Motor neuron (in vitro differentiated cells): ENCODE measurements at regions not wholly inside any gene's neighbourhood (a gene's known extent, or its start where the extent isn't known, plus 50 kb on each side); places are given as distances from the start of the nearest gene placed in this dataset.
A peak's percentile ranks its signal among the peaks of the same experiment; 100 is the strongest.
"Not testable (repeated sequence)": the region's sequence is repeated elsewhere in the genome, so short reads cannot be mapped to it uniquely, and the experiment has no call there.

ENCODE experiments used
- ATAC-seq, 8 experiments: fragments of 200-7000 bp; cut with Tn5 transposase; replicated peaks in 6 of 8; 2 replicates each; pipeline ENCODE4 v1.8.0; 2021; ENCODE audit warnings: mild to moderate bottlenecking in 8 of 8, moderate library complexity in 8 of 8
- H3K27ac ChIP-seq, 2 donors: fragments of 250-450 bp; sonication (Bioruptor Pico); 2 replicates each; pipeline ENCODE4 v1.9.0; 2021; ENCODE audit warnings: antibody characterized with exemption in 2 of 2, mild to moderate bottlenecking in 2 of 2, moderate library complexity in 1 of 2
- H3K4me1 ChIP-seq, 2 donors: fragments of 250-450 bp; sonication (Bioruptor Pico); replicated peaks in 1 of 2; 2 replicates each; pipeline ENCODE4 v1.6.1; 2021; ENCODE audit warnings: antibody characterized with exemption in 2 of 2, mild to moderate bottlenecking in 2 of 2, moderate library complexity in 1 of 2
- H3K4me3 ChIP-seq, 5 donors: fragments of 250-450 bp; sonication (Bioruptor Pico); 2 replicates each; pipeline ENCODE4 v1.9.0; 2021; ENCODE audit warnings: antibody characterized with exemption in 5 of 5, mild to moderate bottlenecking in 5 of 5, moderate library complexity in 4 of 5
- WGBS, 10 experiments: fragments of 450-650 bp; shearing (Covaris generic); methylation state at CpG; one replicate each; pipeline ENCODE4 v1.0.0; 2022; 5-methylcytosine and 5-hydroxymethylcytosine counted together
- in situ Hi-C, 9 experiments: fragments of 400-800 bp; cut with MboI; loops; one replicate each; pipeline ENCODE4 v1.15.0; 2021; ENCODE audit warnings: low sequenced_read_pairs in 9 of 9, low pct_unique_long_range_greater_than_20kb in 2 of 9; ENCODE audit not compliant: unreplicated experiment in 9 of 9

GRCh38 chr1:229128066-229128608, 142.8 kb upstream of the RAB4A start:
- in situ Hi-C loops: no loop called here
- 56 to 92% (median 82%) methylated on average over 1 to 7 of the region's 7 CpGs; no CpG with 5 or more reads in 1 of the 10 experiments for WGBS, 10 experiments
- Histone ChIP-seq H3K4me1 (peaks cover 0 to 6% of the 10 kb centered on the region in 2 donors), H3K27ac (no peak overlapping the region), H3K4me3 (no peak overlapping the region)
- ATAC-seq: no peak

DNA sequence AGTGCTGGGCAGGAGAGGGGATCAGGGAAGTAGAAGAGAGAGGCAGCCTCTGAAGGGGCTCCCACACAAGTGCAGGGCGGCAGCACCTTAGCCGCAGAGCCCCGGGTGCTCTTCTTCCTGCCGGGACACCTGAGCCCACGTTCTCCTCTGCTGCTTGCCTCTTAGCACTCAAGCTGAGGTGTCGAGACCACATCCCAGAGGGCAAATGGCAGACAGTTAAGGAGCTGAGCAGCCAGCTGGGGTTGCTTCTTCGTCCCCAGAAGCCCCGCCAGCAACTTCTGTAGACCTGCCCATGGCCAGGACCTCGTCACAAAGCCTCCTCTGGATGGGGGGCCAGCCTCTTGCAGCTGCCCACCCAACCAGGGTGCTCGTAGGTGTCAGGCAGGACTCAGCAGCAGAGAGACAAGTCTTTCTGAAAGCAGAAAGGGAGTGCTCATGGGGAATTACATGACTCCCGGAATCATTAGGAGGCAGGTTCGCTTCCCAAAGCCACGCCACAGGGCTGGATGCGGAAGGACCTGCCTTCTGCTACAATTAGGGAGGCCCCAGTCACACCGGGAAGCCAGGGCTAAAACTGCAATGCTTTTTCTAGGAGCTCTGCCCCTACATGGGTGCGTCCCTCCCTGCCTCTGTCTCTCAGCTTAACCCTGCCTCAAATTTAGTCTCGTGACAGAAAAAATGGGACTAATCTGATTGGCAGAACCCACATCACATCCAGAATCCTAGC, 141.4 kb upstream of the RAB4A start:
- Histone ChIP-seq H3K4me1 (peaks cover 0 to 6% of the 10 kb centered on the region in 2 donors), H3K4me3 (no peak overlapping the region), H3K27ac (no peak overlapping the region)
- ATAC-seq: no peak
- in situ Hi-C loops: no loop called here
- WGBS, 10 experiments: 0 to 94% (median 80%) methylated on average over 1 to 12 of the region's 17 CpGs; no CpG with 5 or more reads in 2 of the 10 experiments

- ATAC-seq: no peak
- in situ Hi-C loops: no loop called here
- Histone ChIP-seq H3K4me1 (no peaks in the 10 kb centered on the region), H3K27ac (no peak overlapping the region), H3K4me3 (no peak overlapping the region)
- 60 to 100% (median 75%) methylated on average over 1 to 8 of the region's 9 CpGs; no CpG with 5 or more reads in 1 of the 10 experiments for WGBS, 10 experiments
Observed at GRCh38 chr1:229130028-229130668, 140.8 kb upstream of the RAB4A start.

DNA sequence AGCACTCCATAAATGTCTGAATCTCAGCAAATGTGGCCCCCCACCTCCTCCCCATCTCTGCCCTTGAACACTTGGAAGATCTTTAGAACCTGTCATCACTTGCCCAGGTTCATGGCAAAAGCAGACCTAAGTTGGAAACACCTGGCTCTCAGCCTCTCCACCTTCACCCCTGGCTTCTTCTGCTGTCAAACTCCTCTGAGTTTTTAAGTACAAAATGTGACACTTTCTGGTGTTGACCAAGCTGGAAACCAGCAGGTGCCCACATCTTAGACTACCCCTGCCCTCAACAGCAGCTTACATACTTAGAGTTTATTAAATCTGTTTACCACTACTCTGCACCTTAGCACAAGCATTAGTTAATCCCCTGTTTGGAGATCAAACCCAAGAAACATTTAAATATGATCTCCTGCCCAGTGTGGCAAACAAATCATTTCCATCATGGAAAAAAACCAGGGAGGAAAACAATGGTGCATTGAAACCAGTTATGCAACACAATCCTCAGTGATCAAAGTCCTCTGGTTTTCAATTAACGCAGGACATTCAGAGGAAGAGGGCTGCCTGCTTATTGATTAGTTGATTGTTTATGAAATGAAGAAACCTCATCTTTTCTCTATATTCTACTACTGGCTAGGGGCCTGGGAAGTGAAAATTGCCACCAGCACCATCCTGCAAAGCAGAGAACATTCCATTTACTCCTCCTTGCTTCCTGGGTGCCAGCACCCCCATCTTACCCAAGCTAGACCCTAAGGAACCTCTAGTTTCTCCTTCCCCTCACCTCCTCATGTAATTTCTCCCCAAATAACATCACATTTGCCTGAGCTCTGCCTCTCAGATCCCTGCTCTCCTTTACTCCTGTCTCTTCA, 139.4 kb upstream of the RAB4A start:
- H3K27ac ChIP-seq: no peak overlapping the region
- ATAC-seq: no peak
- no peaks in the 10 kb centered on the region for H3K4me1 ChIP-seq
- no peak overlapping the region for H3K4me3 ChIP-seq
- 63 to 100% (median 82%) methylated on average over 1 of the region's 1 CpG; no CpG with 5 or more reads in 2 of the 10 experiments for WGBS, 10 experiments
- in situ Hi-C loops: no loop called here

DNA sequence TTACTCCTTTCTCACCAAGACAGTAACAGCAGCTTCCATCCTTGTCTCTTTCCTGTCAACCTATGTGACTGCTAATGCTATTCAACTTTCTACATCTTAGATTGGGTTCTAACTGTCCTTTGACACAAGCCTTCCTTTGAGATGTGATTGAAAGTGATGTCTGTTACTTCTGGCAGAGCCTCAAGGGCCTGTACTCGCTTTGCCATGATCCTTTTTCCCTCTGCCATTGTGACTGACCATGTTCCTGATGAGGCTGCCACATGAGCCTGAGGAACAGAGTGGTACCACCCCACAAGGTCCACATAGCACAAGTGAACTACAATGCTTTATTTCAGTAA, 138.8 kb upstream of the RAB4A start:
- ATAC-seq: no peak
- 33 to 100% (median 85%) methylated on average over 1 of the region's 1 CpG; no CpG with 5 or more reads in 4 of the 10 experiments for WGBS, 10 experiments
- in situ Hi-C loops: no loop called here
- Histone ChIP-seq H3K4me1 (no peaks in the 10 kb centered on the region), H3K4me3 (no peak overlapping the region), H3K27ac (no peak overlapping the region)

- peak in 3 of 8 experiments; percentile 44 to 93 (median 64) for ATAC-seq
- in situ Hi-C loops: no loop called here
- no peak overlapping the region for H3K4me3 ChIP-seq
- H3K27ac ChIP-seq: no peak overlapping the region
- no peaks in the 10 kb centered on the region for H3K4me1 ChIP-seq
Observed at GRCh38 chr1:229132706-229133105, 138.2 kb upstream of the RAB4A start.

DNA sequence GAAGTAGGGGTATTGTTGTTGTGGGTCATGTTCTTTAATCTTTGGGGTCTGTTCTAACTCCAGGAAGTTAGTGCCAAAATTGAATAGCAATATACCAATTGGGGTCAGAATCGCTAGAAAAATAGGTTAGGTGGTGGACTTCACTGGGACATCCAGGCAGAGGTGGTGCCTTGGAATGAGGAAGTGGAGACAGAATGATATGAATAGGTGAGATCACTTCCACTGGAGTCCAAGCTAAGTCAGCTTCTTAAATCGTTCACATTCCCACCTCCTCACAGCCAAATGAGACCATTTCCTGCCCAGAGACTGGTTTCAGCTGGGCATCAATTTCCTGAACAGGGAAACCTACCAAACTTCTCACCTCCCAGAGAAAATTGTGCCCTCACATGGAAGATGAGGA, 137.8 kb upstream of the RAB4A start:
- WGBS, 10 experiments: 48 to 100% (median 91%) methylated on average over 1 to 2 of the region's 2 CpGs; no CpG with 5 or more reads in 3 of the 10 experiments
- ATAC-seq: no peak
- no peak overlapping the region for H3K27ac ChIP-seq
- in situ Hi-C loops: no loop called here
- H3K4me3 ChIP-seq: no peak overlapping the region
- no peaks in the 10 kb centered on the region for H3K4me1 ChIP-seq

- no peak overlapping the region for H3K4me3 ChIP-seq
- no peak overlapping the region for H3K27ac ChIP-seq
- in situ Hi-C loops: no loop called here
- ATAC-seq: no peak
- 40 to 100% (median 93%) methylated on average over 1 of the region's 1 CpG; no CpG with 5 or more reads in 4 of the 10 experiments for WGBS, 10 experiments
- no peaks in the 10 kb centered on the region for H3K4me1 ChIP-seq
Observed at GRCh38 chr1:229133811-229134210, 137.1 kb upstream of the RAB4A start.

DNA sequence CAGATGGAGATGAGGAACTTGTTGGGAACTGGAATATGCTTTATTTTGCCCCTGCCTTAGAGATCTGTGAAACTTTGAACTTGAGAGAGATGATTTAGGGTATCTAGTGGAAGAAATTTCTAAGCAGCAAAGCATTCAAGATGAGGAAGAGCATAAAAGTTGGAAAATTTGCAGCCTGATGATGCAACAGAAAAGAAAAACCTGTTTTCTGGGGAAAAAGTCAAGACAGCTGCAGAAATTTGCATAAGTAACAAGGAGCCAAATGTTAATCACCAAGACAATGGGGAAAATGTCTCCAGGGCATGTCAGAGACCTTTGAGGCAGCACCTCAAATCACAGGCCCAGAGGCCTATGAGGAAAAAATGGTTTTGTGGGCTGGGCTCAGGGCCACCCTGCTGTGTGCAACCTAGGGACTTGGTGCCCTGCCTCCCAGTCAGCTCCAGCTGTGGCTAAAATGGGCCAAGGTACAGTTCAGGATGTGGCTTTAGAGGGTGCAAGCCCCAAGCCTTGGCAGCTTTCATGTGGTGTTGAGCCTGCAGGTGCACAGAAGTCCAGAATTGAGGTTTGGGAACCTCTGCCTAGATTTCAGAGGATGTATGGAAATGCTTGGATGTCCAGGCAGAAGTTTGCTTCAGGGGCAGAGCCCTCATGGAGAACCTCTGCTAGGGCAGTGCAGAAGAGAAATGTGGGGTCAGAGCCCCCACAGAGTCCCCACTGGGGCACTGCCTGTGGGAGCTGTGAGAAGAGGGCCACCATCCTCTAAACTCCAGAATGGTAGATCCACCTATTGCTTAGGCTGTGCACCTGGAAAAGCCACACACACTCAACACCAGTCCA, 136.3 kb upstream of the RAB4A start:
- in situ Hi-C loops, H3K4me3 ChIP-seq, ATAC-seq, H3K4me1 ChIP-seq, H3K27ac ChIP-seq: not testable (repeated sequence)

- H3K27ac ChIP-seq: no peak overlapping the region
- peaks cover 16% of the 10 kb centered on the region in 2 donors for H3K4me1 ChIP-seq
- no peak for ATAC-seq
- no peak overlapping the region for H3K4me3 ChIP-seq
- in situ Hi-C loops: no loop called here
- 0 to 100% (median 63%) methylated on average over 1 to 2 of the region's 2 CpGs; no CpG with 5 or more reads in 3 of the 10 experiments for WGBS, 10 experiments
Observed at GRCh38 chr1:229135773-229136172, 135.1 kb upstream of the RAB4A start.

GRCh38 chr1:229136822-229137221, 134.1 kb upstream of the RAB4A start:
- Histone ChIP-seq H3K4me1 (peaks cover 23 to 24% of the 10 kb centered on the region in 2 donors), H3K4me3 (no peak overlapping the region), H3K27ac (no peak overlapping the region)
- in situ Hi-C loops: no loop called here
- no peak for ATAC-seq
- 60 to 70% (median 67%) methylated on average over 1 to 3 of the region's 3 CpGs; no CpG with 5 or more reads in 5 of the 10 experiments for WGBS, 10 experiments

DNA sequence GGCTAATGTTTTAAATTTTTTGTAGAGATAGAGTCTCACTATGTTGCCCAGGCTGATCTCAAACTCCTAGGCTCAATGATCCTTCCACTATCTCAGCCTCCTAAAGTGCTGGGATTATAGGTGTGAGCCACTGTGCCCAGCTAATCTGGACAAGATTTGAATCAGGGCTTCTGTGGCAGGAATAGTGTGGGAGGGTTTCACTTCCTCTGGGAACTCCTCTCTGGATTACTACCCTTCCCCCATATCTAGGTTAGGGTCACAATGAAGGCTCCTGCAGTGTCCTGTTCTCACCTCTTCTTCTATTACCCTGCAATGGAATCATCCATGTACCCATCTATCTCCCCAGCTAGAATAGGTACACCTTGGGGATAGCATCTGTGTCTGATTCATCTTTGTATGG, 133.6 kb upstream of the RAB4A start:
- Histone ChIP-seq H3K27ac (no peak overlapping the region), H3K4me3 (no peak overlapping the region), H3K4me1 (peaks cover 23 to 24% of the 10 kb centered on the region in 2 donors)
- ATAC-seq: no peak
- in situ Hi-C loops: no loop called here
